Astrocyte (in vitro differentiated cells and primary cell): ENCODE measurements at regions not wholly inside any gene's neighbourhood (a gene's known extent, or its start where the extent isn't known, plus 50 kb on each side); places are given as distances from the start of the nearest gene placed in this dataset.

Experiments
- EZH2 ChIP-seq: IDR thresholded peaks from 2 replicates; pipeline ENCODE4 v1.6.1; 2012; ENCODE audit warnings: mild to moderate bottlenecking, low read length, inconsistent platforms; ENCODE audit not compliant: insufficient read depth
- TF ChIP-seq, protein P1 (sequence below): IDR thresholded peaks from 2 replicates; pipeline ENCODE4 v1.5.1; 2011; ENCODE audit warnings: low read depth, mild to moderate bottlenecking, inconsistent platforms, low read length, moderate library complexity; ENCODE audit not compliant: insufficient read depth

- TF ChIP-seq, protein P1, sequence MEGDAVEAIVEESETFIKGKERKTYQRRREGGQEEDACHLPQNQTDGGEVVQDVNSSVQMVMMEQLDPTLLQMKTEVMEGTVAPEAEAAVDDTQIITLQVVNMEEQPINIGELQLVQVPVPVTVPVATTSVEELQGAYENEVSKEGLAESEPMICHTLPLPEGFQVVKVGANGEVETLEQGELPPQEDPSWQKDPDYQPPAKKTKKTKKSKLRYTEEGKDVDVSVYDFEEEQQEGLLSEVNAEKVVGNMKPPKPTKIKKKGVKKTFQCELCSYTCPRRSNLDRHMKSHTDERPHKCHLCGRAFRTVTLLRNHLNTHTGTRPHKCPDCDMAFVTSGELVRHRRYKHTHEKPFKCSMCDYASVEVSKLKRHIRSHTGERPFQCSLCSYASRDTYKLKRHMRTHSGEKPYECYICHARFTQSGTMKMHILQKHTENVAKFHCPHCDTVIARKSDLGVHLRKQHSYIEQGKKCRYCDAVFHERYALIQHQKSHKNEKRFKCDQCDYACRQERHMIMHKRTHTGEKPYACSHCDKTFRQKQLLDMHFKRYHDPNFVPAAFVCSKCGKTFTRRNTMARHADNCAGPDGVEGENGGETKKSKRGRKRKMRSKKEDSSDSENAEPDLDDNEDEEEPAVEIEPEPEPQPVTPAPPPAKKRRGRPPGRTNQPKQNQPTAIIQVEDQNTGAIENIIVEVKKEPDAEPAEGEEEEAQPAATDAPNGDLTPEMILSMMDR = no peak
- TF ChIP-seq EZH2 = no peak
These were observed 64.0 kb upstream of the SNX19 start for GRCh38 chr11:130980071-130980862.
